GM12878 (cell line): ENCODE measurements at regions not wholly inside any gene's neighbourhood (a gene's known extent, or its start where the extent isn't known, plus 50 kb on each side); places are given as distances from the start of the nearest gene placed in this dataset.
"Not testable (repeated sequence)": the region's sequence is repeated elsewhere in the genome, so short reads cannot be mapped to it uniquely, and the experiment has no call there.

Source experiments
- ATAC-seq: fragments of 200-7000 bp; cut with Tn5 transposase; 3 replicates; pipeline ENCODE4 v1.9.1; 2020; ENCODE audit warnings: mild to moderate bottlenecking, moderate library complexity
- BruUV-seq: library from RNA; stranded (reverse); fragments of 400-500 nt; replicated peaks from 2 replicates; lab custom pipeline; 2021; lab: Mats Ljungman, UMichigan
- CTCF ChIA-PET: fragments of 300-600 bp; sonication (Branson Sonifier 250); formaldehyde crosslinking; extraction: SDS; loops from one replicate; lab custom pipeline; 2021; ENCODE audit warnings: inconsistent platforms; lab: Yijun Ruan, JAX
- POLR2A ChIA-PET: fragments of 350-600 bp; formaldehyde crosslinking; extraction: SDS; loops from one replicate; lab custom pipeline; 2021; ENCODE audit warnings: inconsistent platforms; lab: Charles Lee
- RAD21 ChIA-PET: fragments of 300-600 bp; sonication (Branson Sonifier 250); formaldehyde crosslinking; loops from one replicate; lab custom pipeline; 2023; ENCODE audit warnings: antibody characterized with exemption; ENCODE audit not compliant: unreplicated experiment; lab: Charles Lee
- SMC1A ChIA-PET: fragments of 300-600 bp; sonication (Branson Sonifier 250); formaldehyde crosslinking; loops from one replicate; lab custom pipeline; 2023; ENCODE audit not compliant: unreplicated experiment, uncharacterized antibody; lab: Charles Lee
- DNase-seq: peaks from one replicate; pipeline ENCODE4 v3.0.0-alpha.2; 2011; ENCODE audit warnings: low read depth, low spot score
- FAIRE-seq: peaks from 3 replicates; lab custom pipeline; 2011; peaks lifted over from hg19 to GRCh38; lab: Jason Lieb, UNC
- H2AFZ ChIP-seq: 2 replicates; pipeline ENCODE4 v1.6.0; 2011; ENCODE audit warnings: low read depth, low read length, control low read depth; ENCODE audit not compliant: control insufficient read depth
- H3K27ac ChIP-seq: 2 replicates; pipeline ENCODE4 v1.5.1; 2011; ENCODE audit warnings: control low read depth; ENCODE audit not compliant: control insufficient read depth, insufficient read depth
- H3K27me3 ChIP-seq, 2 experiments: replicated peaks in 1 of 2; 2 replicates each; pipeline versions ENCODE4 v1.6.0 to v1.6.1; 2011; ENCODE audit warnings: low read length in 1 of 2; ENCODE audit not compliant: control insufficient read depth in 2 of 2, insufficient read depth in 2 of 2
- H3K36me3 ChIP-seq, 2 experiments: 2 replicates each; pipeline ENCODE4 v1.5.1; 2011; ENCODE audit warnings: low read length in 1 of 2; ENCODE audit not compliant: control insufficient read depth in 2 of 2, insufficient read depth in 2 of 2
- H3K4me1 ChIP-seq: 2 replicates; pipeline ENCODE4 v1.6.1; 2011; ENCODE audit warnings: mild to moderate bottlenecking, low read length, moderate library complexity, mixed read lengths; ENCODE audit not compliant: control insufficient read depth, insufficient read depth
- H3K4me2 ChIP-seq: 2 replicates; pipeline ENCODE4 v1.6.0; 2011; ENCODE audit warnings: control low read depth; ENCODE audit not compliant: control insufficient read depth, insufficient read depth
- H3K4me3 ChIP-seq: fragments of 200-600 bp; sonication (generic); 2 replicates; pipeline ENCODE4 v1.5.1; 2016
- H3K79me2 ChIP-seq: 2 replicates; pipeline ENCODE4 v1.6.0; 2011; ENCODE audit warnings: low read length; ENCODE audit not compliant: control insufficient read depth, insufficient read depth
- H3K9ac ChIP-seq: 2 replicates; pipeline ENCODE4 v1.8.0; 2011; ENCODE audit warnings: low read length, control low read depth, mixed read lengths; ENCODE audit not compliant: control insufficient read depth, insufficient read depth
- H3K9me3 ChIP-seq: replicated peaks from 3 replicates; pipeline ENCODE4 v1.5.1; 2011; ENCODE audit warnings: mild to moderate bottlenecking, low read length; ENCODE audit not compliant: control insufficient read depth, insufficient read depth
- H4K20me1 ChIP-seq: 2 replicates; pipeline ENCODE4 v1.6.0; 2011; ENCODE audit not compliant: control insufficient read depth, insufficient read depth
- PRDM15 ChIP-seq: fragments of 450-650 bp; formaldehyde crosslinking; IDR thresholded peaks from 2 replicates; pipeline ENCODE4 v1.4.0; 2020; ENCODE audit warnings: mild to moderate bottlenecking, moderate library complexity
- SPI1 ChIP-seq: IDR thresholded peaks from 2 replicates; pipeline ENCODE4 v1.6.1; 2011; ENCODE audit warnings: low read depth, mild to moderate bottlenecking, low read length, moderate library complexity, borderline replicate concordance; ENCODE audit not compliant: insufficient read depth
- WGBS: methylation state at CpG from one replicate; pipeline ENCODE4 v1.1.6; 2016; ENCODE audit warnings: low lambda C conversion rate; ENCODE audit not compliant: insufficient replicate concordance, insufficient coverage; ENCODE audit errors: missing lambda C conversion rate; 5-methylcytosine and 5-hydroxymethylcytosine counted together
- in situ Hi-C: fragments of 300-500 bp; cut with MboI; formaldehyde crosslinking; loops from 9 replicates; pipeline ENCODE4 v1.14.3; 2018; ENCODE audit warnings: mixed read lengths
- intact Hi-C: fragments of 100-400 bp; cut with micrococcal nuclease; formaldehyde crosslinking; loops from one replicate; pipeline ENCODE4 v1.14.2; 2022; ENCODE audit not compliant: unreplicated experiment

GRCh38 chr6:157751547-157752200, 71.4 kb upstream of the SNX9 start:
- BruUV-seq: no TSS peak
- ChIA-PET RAD21 (no interaction called here), POLR2A (no interaction called here), CTCF (no interaction called here), SMC1A (no interaction called here)
- intact Hi-C loops: no loop called here
- no peaks in the 10 kb centered on the region for H3K79me2 ChIP-seq
- no peaks in the 10 kb centered on the region for H3K36me3 ChIP-seq
- FAIRE-seq (no peak), DNase-seq (no peak), ATAC-seq (0 out of 3 replicates have a peak, but pooled peaks have one; percentile 34)
- no peak overlapping the region for H3K4me3 ChIP-seq
- WGBS: 78% methylated on average over 10 of the region's 10 CpGs
- H3K27me3 ChIP-seq: peaks cover 0 to 3% of the 10 kb centered on the region in 2 experiments; a peak in 2 of 4 replicates
- no peak overlapping the region for H2AFZ ChIP-seq
- H3K4me2 ChIP-seq: no peak overlapping the region
- TF ChIP-seq SPI1: peak; percentile 66; the same call in 1 of the 2 replicates
- no peak for TF ChIP-seq PRDM15 (CRISPR knock-in tag)
- no peak overlapping the region for H3K27ac ChIP-seq
- H3K9ac ChIP-seq: no peak overlapping the region
- in situ Hi-C loops: no loop called here
- no peaks in the 10 kb centered on the region for H3K4me1 ChIP-seq
- H4K20me1 ChIP-seq: no peaks in the 10 kb centered on the region
- peaks cover 2% of the 10 kb centered on the region; the same call in 1 of the 3 replicates for H3K9me3 ChIP-seq

GRCh38 chr6:157752879-157753278, 70.2 kb upstream of the SNX9 start:
- WGBS: 96% methylated on average over 3 of the region's 3 CpGs
- H3K27me3 ChIP-seq, RAD21 ChIA-PET, BruUV-seq, H3K27ac ChIP-seq, POLR2A ChIA-PET, H3K9me3 ChIP-seq, H3K4me2 ChIP-seq, H3K9ac ChIP-seq, H4K20me1 ChIP-seq, H3K36me3 ChIP-seq, H3K4me3 ChIP-seq, ATAC-seq, DNase-seq, H3K4me1 ChIP-seq, intact Hi-C loops, H2AFZ ChIP-seq, CTCF ChIA-PET, FAIRE-seq, H3K79me2 ChIP-seq, in situ Hi-C loops: not testable (repeated sequence)
- SMC1A ChIA-PET: interaction anchor here (3.7 kb wide), 1 partner anchor 11 kb away, joined by 9 read pairs; no protein-coding TSS in a partner anchor
